B cell (primary cell): ENCODE measurements at regions not wholly inside any gene's neighbourhood (a gene's known extent, or its start where the extent isn't known, plus 50 kb on each side); places are given as distances from the start of the nearest gene placed in this dataset.

ENCODE experiments used
- ATAC-seq: fragments of 200-7000 bp; cut with Tn5 transposase; one replicate; pipeline ENCODE4 v1.10.0; 2021; ENCODE audit warnings: low read depth, mild to moderate bottlenecking, moderate number of reproducible peaks, moderate library complexity
- CTCF ChIA-PET: fragments of 350-600 bp; sonication (Branson Sonifier 250); formaldehyde crosslinking; loops from one replicate; lab custom pipeline; 2021; ENCODE audit warnings: antibody characterized with exemption, inconsistent platforms; lab: Charles Lee
- POLR2A ChIA-PET: fragments of 350-600 bp; sonication (Branson Sonifier 250); formaldehyde crosslinking; loops from one replicate; lab custom pipeline; 2021; ENCODE audit warnings: antibody characterized with exemption; lab: Charles Lee
- DNase-seq: peaks from one replicate; pipeline ENCODE4 v3.0.0; 2013
- H2AFZ ChIP-seq: 2 replicates; pipeline ENCODE4 v1.6.1; 2012; ENCODE audit warnings: mild to moderate bottlenecking, low read depth, low read length; ENCODE audit not compliant: insufficient read depth, poor library complexity, severe bottlenecking
- H3K27ac ChIP-seq, 2 donors: 1 replicate in 1 of 2; 2 replicates in 1 of 2; pipeline ENCODE4 v1.5.1; 2012 to 2013; ENCODE audit warnings: low read length in 2 of 2, mild to moderate bottlenecking in 2 of 2, moderate library complexity in 1 of 2
- H3K27me3 ChIP-seq, 4 experiments: fragments of 200-600 bp in 1 of 4; sonication (generic) in 1 of 4; replicated peaks in 1 of 4; 1 replicate in 2 of 4; 2 replicates in 2 of 4; pipeline versions ENCODE4 v1.6.1 to v1.7.0; 2013 to 2016; ENCODE audit warnings: low read length in 3 of 4, mild to moderate bottlenecking in 2 of 4, mixed read lengths in 1 of 4, moderate library complexity in 1 of 4; ENCODE audit not compliant: insufficient read depth in 4 of 4, control insufficient read depth in 3 of 4; ENCODE audit errors: control extremely low read depth in 1 of 4
- H3K36me3 ChIP-seq, 2 experiments: replicated peaks in 1 of 2; 1 replicate in 1 of 2; 2 replicates in 1 of 2; pipeline versions ENCODE4 v1.6.1 to v1.7.1; 2013; ENCODE audit warnings: low read length in 1 of 2; ENCODE audit not compliant: insufficient read depth in 2 of 2, control insufficient read depth in 1 of 2; ENCODE audit errors: control extremely low read depth in 1 of 2, extremely low read depth in 1 of 2
- H3K4me1 ChIP-seq, 2 donors: fragments of 200-600 bp in 1 of 2; sonication (generic) in 1 of 2; 1 replicate in 1 of 2; 2 replicates in 1 of 2; pipeline versions ENCODE4 v1.5.1 to v1.6.1; 2013 to 2017; ENCODE audit warnings: low read length in 2 of 2; ENCODE audit not compliant: control insufficient read depth in 2 of 2, insufficient read depth in 2 of 2
- H3K4me2 ChIP-seq: replicated peaks from 2 replicates; pipeline ENCODE3; 2012; ENCODE audit warnings: mild to moderate bottlenecking, low read depth, low read length; ENCODE audit not compliant: poor library complexity, severe bottlenecking
- H3K4me3 ChIP-seq, 5 experiments: fragments of 200-600 bp in 1 of 5; sonication (generic) in 1 of 5; 1 replicate in 3 of 5; 2 replicates in 2 of 5; pipeline versions ENCODE4 v1.5.1 to v1.7.0; 2011 to 2016; ENCODE audit warnings: low read length in 4 of 5, mild to moderate bottlenecking in 4 of 5, low read depth in 2 of 5, control low read depth in 1 of 5, moderate library complexity in 1 of 5; ENCODE audit not compliant: insufficient read depth in 1 of 5; ENCODE audit errors: control extremely low read depth in 1 of 5, extremely low read depth in 1 of 5
- H3K79me2 ChIP-seq: fragments of 200-600 bp; sonication (generic); one replicate; pipeline ENCODE4 v1.6.0; 2016; ENCODE audit warnings: low read length; ENCODE audit not compliant: control insufficient read depth, insufficient read depth
- H3K9ac ChIP-seq: fragments of 200-600 bp; sonication (generic); 2 replicates; pipeline ENCODE4 v1.6.1; 2017; ENCODE audit warnings: mild to moderate bottlenecking, low read length, moderate library complexity
- H3K9me3 ChIP-seq, 3 donors: one replicate each; pipeline versions ENCODE4 v1.6.1 to v1.7.1; 2013; ENCODE audit warnings: low read length in 2 of 3; ENCODE audit not compliant: control insufficient read depth in 2 of 3, insufficient read depth in 1 of 3; ENCODE audit errors: control extremely low read depth in 1 of 3
- H4K20me1 ChIP-seq: 2 replicates; pipeline ENCODE4 v1.6.0; 2012; ENCODE audit warnings: mild to moderate bottlenecking, low read length; ENCODE audit not compliant: insufficient read depth, control insufficient read depth, poor library complexity, severe bottlenecking
- H3K27ac Mint-ChIP-seq: one replicate; pipeline ENCODE4 v1.8.0; 2021; ENCODE audit warnings: mixed read lengths
- H3K27me3 Mint-ChIP-seq: one replicate; pipeline ENCODE4 v1.8.0; 2021; ENCODE audit warnings: mixed read lengths
- H3K4me1 Mint-ChIP-seq: one replicate; pipeline ENCODE4 v1.8.0; 2021; ENCODE audit warnings: mixed read lengths
- H3K4me3 Mint-ChIP-seq: one replicate; pipeline ENCODE4 v1.8.0; 2021; ENCODE audit warnings: mixed read lengths
- H3K9me3 Mint-ChIP-seq: one replicate; pipeline ENCODE4 v1.8.0; 2022; ENCODE audit warnings: mixed read lengths; ENCODE audit not compliant: insufficient read depth
- CTCF ChIP-seq: fragments of 200-600 bp; IDR thresholded peaks from one replicate; pipeline ENCODE4 v1.8.0; 2022; ENCODE audit warnings: antibody characterized with exemption, mild to moderate bottlenecking
- EZH2 ChIP-seq: IDR thresholded peaks from 2 replicates; pipeline ENCODE4 v1.6.1; 2012; ENCODE audit warnings: borderline replicate concordance, low read depth, mild to moderate bottlenecking, moderate library complexity, low read length; ENCODE audit not compliant: insufficient read depth, poor library complexity, severe bottlenecking
- WGBS: methylation state at CpG from one replicate; pipeline ENCODE4 v1.1.5; 2013; ENCODE audit warnings: missing lambda C conversion rate; ENCODE audit not compliant: insufficient coverage; 5-methylcytosine and 5-hydroxymethylcytosine counted together
- intact Hi-C: fragments of 100-400 bp; cut with micrococcal nuclease; formaldehyde crosslinking; loops from one replicate; pipeline ENCODE4 v1.10.0; 2022

GRCh38 chr1:101344745-101345144, 107.9 kb downstream of the S1PR1 start:
- ChIA-PET POLR2A (no interaction called here), CTCF (interaction anchor here (1.2 to 2.0 kb wide), 3 partner anchors 13 to 56 kb away, joined by 3 to 6 read pairs (median 3); no protein-coding TSS in a partner anchor)
- H3K79me2 ChIP-seq, result no peaks in the 10 kb centered on the region
- no peak overlapping the region for H3K27ac ChIP-seq
- Mint-ChIP-seq H3K4me1 (peaks cover 10% of the 10 kb centered on the region), H3K4me3 (no peak overlapping the region), H3K27ac (no peak overlapping the region), H3K9me3 (peaks cover 5% of the 10 kb centered on the region), H3K27me3 (no peaks in the 10 kb centered on the region)
- no peak overlapping the region for H3K9ac ChIP-seq
- TF ChIP-seq EZH2, result no peak
- TF ChIP-seq CTCF, result no peak
- no peak for DNase-seq
- intact Hi-C loops, result no loop called here
- no peaks in the 10 kb centered on the region for H3K36me3 ChIP-seq
- 71% methylated on average over 1 of the region's 4 CpGs for WGBS
- peaks cover 0 to 5% of the 10 kb centered on the region in 2 donors for H3K4me1 ChIP-seq
- no peak overlapping the region for H3K4me3 ChIP-seq
- ATAC-seq, result no peak
- no peaks in the 10 kb centered on the region for H4K20me1 ChIP-seq
- H3K4me2 ChIP-seq, result no peak overlapping the region
- H3K27me3 ChIP-seq, result no peaks in the 10 kb centered on the region
- H3K9me3 ChIP-seq, result peaks cover 0 to 6% (median 0%) of the 10 kb centered on the region in 3 donors
- no peak overlapping the region for H2AFZ ChIP-seq

- Histone ChIP-seq H4K20me1 (no peaks in the 10 kb centered on the region), H3K4me1 (peaks cover 0 to 5% of the 10 kb centered on the region in 2 donors), H3K79me2 (no peaks in the 10 kb centered on the region), H3K4me3 (no peak overlapping the region), H3K36me3 (no peaks in the 10 kb centered on the region), H3K4me2 (peak overlapping the region; percentile 11), H3K9ac (no peak overlapping the region), H3K9me3 (peaks cover 0 to 6% (median 0%) of the 10 kb centered on the region in 3 donors), H3K27me3 (no peaks in the 10 kb centered on the region), H2AFZ (peak overlapping the region; percentile 24), H3K27ac (no peak overlapping the region)
- intact Hi-C loops, result no loop called here
- DNase-seq (no peak), ATAC-seq (no peak)
- no peak for TF ChIP-seq CTCF
- Mint-ChIP-seq H3K27ac (no peak overlapping the region), H3K27me3 (no peaks in the 10 kb centered on the region), H3K4me3 (no peak overlapping the region), H3K9me3 (peaks cover 5% of the 10 kb centered on the region), H3K4me1 (peaks cover 11% of the 10 kb centered on the region)
- POLR2A ChIA-PET, result no interaction called here
- WGBS, result no CpG with 5 or more reads among the region's 2 CpGs
- CTCF ChIA-PET, result interaction anchor here (2.0 kb wide), 1 partner anchor 11 kb away, joined by 6 read pairs; no protein-coding TSS in a partner anchor
Measured at GRCh38 chr1:101346419-101346818, 109.6 kb downstream of the S1PR1 start.
